CD4-positive, alpha-beta T cell treated with Interleukin-21 for 1 hour (primary cell): ENCODE measurements at regions not wholly inside any gene's neighbourhood (a gene's known extent, or its start where the extent isn't known, plus 50 kb on each side); places are given as distances from the start of the nearest gene placed in this dataset.

Source experiments
- DNase-seq: peaks from one replicate; pipeline ENCODE4 v3.0.0-alpha.2; 2020

GRCh38 chr17:71682174-71682494 lies 438.7 kb upstream of the SOX9 start:
- no peak for DNase-seq

DNA sequence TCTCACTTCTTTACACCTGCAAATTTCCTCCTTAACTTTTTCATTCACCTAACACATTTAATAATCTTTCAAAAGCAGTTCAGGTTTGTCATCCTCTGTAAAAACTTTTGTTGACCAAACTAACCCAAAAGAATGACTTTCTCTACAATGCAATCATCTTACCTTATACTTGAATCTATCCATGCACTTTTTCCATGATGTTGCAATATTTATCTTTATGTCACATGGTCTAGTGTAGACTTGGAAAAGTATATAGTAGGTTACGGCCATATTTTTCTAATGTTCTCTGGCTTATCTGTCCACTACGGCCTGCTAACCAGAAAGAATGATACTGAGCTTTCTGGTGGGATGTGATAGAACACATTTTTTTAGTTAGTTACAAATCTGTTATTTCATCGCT lies 431.0 kb upstream of the SOX9 start:
- DNase-seq: no peak

DNA sequence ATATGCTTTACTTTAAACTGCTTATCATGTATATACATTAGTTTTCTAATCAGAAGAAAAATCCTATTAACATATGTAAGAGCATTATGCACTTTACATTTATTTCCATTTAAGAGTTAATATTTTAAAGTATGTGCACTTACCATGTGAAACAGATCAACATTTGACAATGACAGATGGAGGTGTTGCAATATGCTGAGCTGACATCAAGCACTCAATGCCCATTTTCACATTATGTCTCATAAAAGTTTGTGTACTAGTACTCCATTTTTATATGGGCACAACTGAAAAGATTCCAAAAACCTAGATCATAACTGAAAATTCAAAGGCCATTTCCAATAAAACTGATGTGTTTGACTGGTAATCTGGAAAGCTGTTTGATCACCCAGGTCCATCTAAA lies 420.9 kb upstream of the SOX9 start:
- DNase-seq: no peak

DNA sequence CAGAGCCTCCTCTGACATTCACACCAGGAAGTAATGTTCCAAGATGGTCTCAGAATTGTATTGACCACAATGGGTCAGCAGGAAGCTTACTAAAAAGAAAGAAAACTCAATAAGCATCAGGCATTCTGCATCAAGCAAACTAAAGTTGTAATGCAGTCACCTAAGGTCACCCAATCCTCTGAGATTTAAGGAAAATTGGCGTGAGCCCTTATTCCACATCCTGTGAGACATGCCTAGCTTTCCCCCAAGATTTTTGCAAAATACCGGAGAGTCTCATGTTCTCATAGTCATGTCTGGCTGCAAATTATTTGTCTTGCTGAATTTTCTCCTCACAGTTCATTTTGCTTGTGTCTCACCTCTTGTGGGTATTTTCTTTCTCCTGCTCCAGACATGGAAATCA lies 417.1 kb upstream of the SOX9 start:
- DNase-seq: no peak

DNA sequence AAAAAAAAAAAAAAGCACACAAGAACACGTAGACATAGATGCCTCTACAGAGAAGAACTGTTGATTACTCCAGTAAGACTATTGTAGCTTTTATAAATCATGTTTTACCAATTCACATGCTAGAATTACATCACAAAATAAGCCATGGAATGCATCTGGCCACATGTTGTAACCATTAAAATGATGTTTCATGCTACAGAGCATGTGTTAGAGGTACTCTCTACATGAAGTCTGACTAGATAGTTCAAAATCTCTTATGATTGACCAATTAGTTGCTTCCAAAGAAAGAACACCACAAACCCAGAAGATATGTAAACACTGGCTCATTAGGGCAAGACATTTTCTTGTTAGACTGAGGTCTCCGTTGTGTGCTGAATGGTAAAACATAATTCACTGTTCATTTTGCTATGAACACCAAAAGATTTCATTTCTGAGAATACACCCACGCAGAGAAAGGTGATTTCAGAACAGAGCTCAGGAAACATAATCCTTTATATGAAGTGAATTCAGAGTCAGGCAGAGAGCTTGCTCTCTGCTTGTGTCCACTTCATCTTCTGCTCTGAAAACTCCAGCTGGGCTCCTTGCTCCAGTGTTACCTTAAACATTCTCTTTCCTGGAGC lies 411.4 kb upstream of the SOX9 start:
- DNase-seq: no peak

- no peak for DNase-seq
Observed at GRCh38 chr17:71709946-71710345, 410.9 kb upstream of the SOX9 start.

- no peak for DNase-seq
Observed at GRCh38 chr17:71710816-71711215, 410.0 kb upstream of the SOX9 start.

DNA sequence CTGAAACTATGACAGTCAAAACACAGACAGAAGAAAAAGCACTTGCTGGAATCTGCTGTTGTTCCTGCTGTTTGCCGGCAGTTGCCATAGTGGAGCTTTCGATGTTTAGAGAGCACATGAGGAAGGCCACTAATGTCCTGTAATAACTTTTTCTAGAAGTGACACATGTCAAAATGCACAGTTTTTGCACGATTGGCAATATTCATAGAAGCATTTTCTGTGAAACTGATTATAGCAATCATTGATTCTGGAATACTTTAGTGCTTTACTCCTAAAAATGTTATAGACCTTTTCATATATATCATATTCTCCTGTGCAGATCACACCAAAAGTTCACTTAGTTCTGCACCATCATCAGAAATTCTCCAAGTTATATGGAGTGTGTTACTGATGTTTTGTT lies 407.0 kb upstream of the SOX9 start:
- DNase-seq: no peak

DNA sequence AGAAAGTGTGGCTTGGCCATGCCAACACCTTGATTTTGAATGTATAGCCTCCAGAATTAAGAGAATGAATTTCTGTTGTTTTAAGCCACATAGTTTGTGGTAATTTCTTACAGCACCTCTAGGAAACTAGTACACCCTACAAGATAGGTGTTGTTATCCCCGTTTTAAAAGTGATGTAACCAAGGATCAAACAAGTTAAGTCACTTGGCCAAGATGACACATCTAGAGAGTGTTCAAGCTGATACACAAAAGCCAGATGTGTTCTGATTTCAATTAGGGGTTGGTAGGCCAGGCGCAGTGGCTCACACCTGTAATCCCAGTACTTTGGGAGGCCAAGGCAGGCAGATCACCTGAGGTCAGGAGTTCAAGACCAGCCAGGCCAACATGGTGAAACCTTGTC lies 396.5 kb upstream of the SOX9 start:
- no peak for DNase-seq

- DNase-seq: no peak
Observed at GRCh38 chr17:71725811-71726210, 395.0 kb upstream of the SOX9 start.

- DNase-seq: no peak
Observed at GRCh38 chr17:71726341-71726740, 394.5 kb upstream of the SOX9 start.

DNA sequence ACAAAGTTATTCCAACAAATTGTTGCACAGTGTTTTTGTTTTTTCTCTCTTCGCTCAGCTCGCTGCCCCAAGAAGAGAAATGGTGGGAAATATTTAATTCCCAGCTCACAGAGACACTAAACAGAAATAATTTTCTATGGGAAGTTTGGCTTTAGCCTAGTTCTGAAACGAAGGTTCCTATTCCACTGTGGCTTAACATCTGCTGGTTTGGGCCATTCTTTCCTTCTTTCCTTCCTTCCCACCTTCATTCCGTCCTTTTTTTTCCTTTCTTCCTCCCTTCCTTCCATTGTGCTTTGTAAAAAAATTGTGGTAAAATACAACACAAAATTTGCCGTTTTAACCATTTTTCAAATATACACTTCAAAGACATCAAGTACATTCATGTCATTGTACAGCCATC lies 393.5 kb upstream of the SOX9 start:
- no peak for DNase-seq

GRCh38 chr17:71727723-71728122 lies 393.1 kb upstream of the SOX9 start:
- no peak for DNase-seq

- DNase-seq: no peak
Observed at GRCh38 chr17:71730871-71731270, 389.9 kb upstream of the SOX9 start.

DNA sequence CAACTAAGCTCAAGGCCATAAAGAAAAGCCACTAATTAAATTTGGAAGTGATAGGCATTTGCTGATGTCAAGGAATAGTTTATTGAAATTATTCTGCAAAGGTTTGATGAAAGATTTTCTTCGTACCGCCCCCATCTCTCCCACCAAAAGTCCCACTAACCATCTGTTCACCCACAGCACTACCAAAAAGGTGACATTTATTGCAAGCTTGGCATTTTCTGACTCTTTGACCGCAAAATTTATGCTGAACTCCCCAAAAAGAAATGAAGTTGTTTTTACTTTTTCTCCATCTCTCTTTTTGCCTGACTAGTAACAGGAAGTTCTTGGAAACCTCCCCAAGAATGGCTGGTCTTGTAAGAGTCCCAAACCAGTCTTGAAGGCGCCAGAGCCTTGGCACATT lies 384.9 kb upstream of the SOX9 start:
- no peak for DNase-seq

DNA sequence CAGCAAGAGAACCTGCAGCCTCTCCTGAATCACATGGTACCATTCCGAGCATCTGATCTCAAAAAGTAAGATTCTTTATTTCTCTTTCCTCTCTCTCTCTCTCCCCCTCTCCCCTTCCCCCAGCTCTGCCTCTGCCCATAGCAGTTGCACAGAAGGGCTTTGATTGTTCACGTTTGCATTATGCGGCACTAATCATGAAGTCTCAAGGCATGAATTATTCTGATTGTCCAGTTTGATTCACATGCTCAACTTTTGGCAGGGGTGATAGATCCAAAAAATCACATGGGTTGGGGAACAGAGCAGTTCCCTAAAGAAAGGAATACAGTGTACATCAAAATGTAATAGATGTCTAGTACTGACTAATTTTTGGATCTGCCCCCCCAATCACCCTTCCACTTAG lies 380.0 kb upstream of the SOX9 start:
- DNase-seq: no peak

DNA sequence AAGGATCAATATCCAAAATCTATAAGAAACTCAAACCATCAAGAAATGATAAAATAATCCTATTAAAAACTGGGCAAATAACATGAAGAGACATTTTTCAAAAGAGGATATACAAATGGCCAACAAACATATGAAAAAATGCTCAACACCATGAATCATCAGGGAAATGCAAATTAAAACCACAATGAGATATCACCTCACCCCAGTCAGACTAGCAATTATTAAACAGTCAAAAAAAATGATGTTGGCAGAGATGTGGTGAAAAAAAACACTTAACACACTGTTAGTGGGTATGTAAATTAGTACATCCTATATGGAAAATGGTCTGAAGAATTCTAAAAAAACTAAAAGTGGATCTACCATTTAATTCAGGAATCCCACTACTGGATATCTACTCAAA lies 379.0 kb upstream of the SOX9 start:
- DNase-seq: no peak

GRCh38 chr17:71748872-71749271 lies 371.9 kb upstream of the SOX9 start:
- DNase-seq: no peak

DNA sequence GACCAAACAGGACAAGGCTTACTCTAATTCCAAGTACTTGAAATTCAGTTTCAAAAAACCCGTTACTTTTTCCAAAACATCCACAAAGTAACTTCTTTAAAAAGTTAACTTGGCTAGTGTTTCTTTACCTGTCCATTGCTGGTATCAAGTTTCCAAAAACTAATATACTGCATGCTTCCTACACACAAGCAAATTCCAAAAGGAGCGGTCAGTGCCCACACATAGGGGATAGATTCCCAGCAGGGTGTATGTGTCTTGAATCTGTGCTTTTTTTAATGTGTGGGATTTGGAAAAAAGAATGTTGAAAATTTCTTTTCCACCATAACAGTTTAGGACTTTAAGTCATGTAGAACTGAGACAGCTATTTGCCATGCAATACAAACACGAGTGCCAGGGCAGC lies 367.8 kb upstream of the SOX9 start:
- no peak for DNase-seq

GRCh38 chr17:71757156-71757555 lies 363.7 kb upstream of the SOX9 start:
- no peak for DNase-seq

- DNase-seq: no peak
Observed at GRCh38 chr17:71757956-71758355, 362.9 kb upstream of the SOX9 start.

DNA sequence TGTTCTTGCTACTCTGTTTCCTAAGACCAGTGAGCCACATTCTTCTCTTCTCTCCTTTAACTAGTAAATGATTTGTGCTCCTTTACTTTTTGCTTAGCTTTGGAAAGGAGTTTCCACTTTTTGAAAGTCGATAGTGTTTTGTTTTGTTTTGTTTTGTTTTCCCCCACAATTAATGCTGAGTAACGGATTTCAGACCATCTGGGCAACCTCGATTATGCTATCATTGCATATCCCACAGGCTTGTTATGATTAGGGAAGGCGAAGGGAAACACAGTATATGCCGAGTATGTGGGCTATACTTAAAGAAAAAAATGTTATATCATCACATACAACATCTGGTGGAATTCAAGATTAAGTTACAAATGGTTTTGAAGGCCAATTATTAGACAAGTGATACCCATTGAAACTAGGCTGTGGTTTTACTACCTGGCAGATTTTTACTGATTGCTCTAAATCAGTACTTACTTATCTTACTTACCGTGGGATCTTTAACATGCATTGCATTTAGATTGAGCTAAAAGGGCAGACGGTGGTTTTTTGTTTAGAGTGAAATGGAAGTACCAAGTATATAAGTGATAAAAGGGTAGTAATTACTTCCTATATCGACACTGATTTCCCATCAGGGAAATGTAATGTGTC lies 361.3 kb upstream of the SOX9 start:
- no peak for DNase-seq

DNA sequence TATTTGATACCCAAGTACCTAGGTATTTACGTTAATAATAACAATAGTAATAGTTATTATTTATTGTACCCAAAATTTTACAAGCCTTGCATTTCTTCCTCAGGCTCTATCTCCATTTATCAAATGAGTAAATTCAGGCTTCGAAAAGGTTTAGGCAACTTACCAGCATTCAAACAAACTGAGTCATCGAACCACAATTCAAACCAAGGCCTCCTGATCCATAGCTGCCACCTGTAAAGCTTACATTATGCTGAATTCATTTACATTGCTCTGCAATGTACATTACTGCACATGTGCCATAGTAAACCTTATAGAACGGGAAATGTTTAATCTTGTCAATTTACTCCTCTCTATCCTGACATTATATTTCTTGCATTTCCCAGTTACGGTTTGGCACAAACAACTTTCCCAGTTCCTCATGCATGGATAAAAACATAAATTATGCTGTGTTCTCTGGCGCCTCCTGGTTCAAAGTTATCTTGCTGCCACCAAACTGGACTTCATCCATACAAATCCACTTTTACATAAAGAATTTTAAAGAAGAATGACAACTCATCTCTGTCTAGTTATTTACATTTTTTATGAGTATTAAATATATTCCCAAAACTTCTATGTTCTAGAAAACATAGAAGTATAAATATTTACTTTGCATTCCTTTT lies 360.6 kb upstream of the SOX9 start:
- no peak for DNase-seq

- no peak for DNase-seq
Observed at GRCh38 chr17:71762526-71762925, 358.3 kb upstream of the SOX9 start.

DNA sequence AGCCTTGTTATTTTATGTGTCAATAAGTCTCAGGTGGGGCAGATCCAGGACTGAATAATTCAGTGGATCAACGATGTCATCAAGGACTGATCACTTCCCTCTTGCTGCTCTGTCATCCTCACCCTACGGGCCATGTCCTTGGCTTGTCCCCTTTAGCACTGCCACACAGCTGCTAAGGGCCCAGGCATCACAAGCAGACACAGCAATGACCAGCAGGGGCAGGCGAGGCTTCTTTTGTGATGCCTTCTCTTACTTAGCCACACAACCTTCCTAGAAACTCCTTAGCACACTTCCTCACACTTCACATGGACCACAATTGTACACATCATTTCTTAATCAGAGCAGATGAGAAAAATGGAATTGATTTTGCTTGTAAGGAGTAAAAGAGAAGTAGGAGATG lies 356.3 kb upstream of the SOX9 start:
- DNase-seq: no peak
